Neural progenitor cell (in vitro differentiated cells): ENCODE measurements at regions not wholly inside any gene's neighbourhood (a gene's known extent, or its start where the extent isn't known, plus 50 kb on each side); places are given as distances from the start of the nearest gene placed in this dataset.
A peak's percentile ranks its signal among the peaks of the same experiment; 100 is the strongest.
"Not testable (repeated sequence)": the region's sequence is repeated elsewhere in the genome, so short reads cannot be mapped to it uniquely, and the experiment has no call there.

Source experiments
- DNase-seq: peaks from one replicate; pipeline ENCODE4 v3.0.0-alpha.2; 2016; ENCODE audit warnings: low spot score
- H2AFZ ChIP-seq: fragments of 200-600 bp; sonication (generic); replicated peaks from 2 replicates; pipeline ENCODE4 v1.6.1; 2016; ENCODE audit warnings: antibody characterized with exemption
- H3F3A ChIP-seq: fragments of 200-600 bp; sonication (generic); 2 replicates; pipeline ENCODE4 v1.6.1; 2016; ENCODE audit warnings: antibody characterized with exemption, low read depth
- H3K27ac ChIP-seq: fragments of 200-600 bp; sonication (generic); 2 replicates; pipeline ENCODE4 v1.5.1; 2016; ENCODE audit warnings: mild to moderate bottlenecking
- H3K27me3 ChIP-seq: fragments of 200-600 bp; sonication (generic); 2 replicates; pipeline ENCODE4 v1.6.1; 2016; ENCODE audit warnings: mild to moderate bottlenecking, moderate library complexity
- H3K36me3 ChIP-seq: fragments of 200-600 bp; sonication (generic); 2 replicates; pipeline ENCODE4 v1.5.1; 2016
- H3K4me1 ChIP-seq: fragments of 200-600 bp; sonication (generic); 2 replicates; pipeline ENCODE4 v1.6.1; 2016; ENCODE audit warnings: mixed run types
- H3K4me2 ChIP-seq: fragments of 200-600 bp; sonication (generic); 2 replicates; pipeline ENCODE4 v1.6.1; 2016
- H3K4me3 ChIP-seq: fragments of 200-600 bp; sonication (generic); 2 replicates; pipeline ENCODE4 v1.5.1; 2016
- H3K79me2 ChIP-seq: fragments of 200-600 bp; sonication (generic); 2 replicates; pipeline ENCODE4 v1.6.1; 2016; ENCODE audit warnings: low read depth
- H3K9ac ChIP-seq: fragments of 200-600 bp; sonication (generic); 2 replicates; pipeline ENCODE4 v1.6.1; 2016
- H3K9me3 ChIP-seq: fragments of 200-600 bp; sonication (generic); 2 replicates; pipeline ENCODE4 v1.5.1; 2016; ENCODE audit warnings: low read depth
- H4K20me1 ChIP-seq: fragments of 200-600 bp; sonication (generic); 2 replicates; pipeline ENCODE4 v1.6.1; 2016; ENCODE audit warnings: low read depth
- H3K27ac Mint-ChIP-seq: 3 replicates; pipeline ENCODE4 v1.8.0; 2021; ENCODE audit warnings: mixed read lengths
- H3K27me3 Mint-ChIP-seq: 2 replicates; pipeline ENCODE4 v1.8.0; 2022; ENCODE audit warnings: low read depth, mild to moderate bottlenecking, inconsistent platforms, moderate library complexity, mixed read lengths; ENCODE audit not compliant: insufficient read depth
- H3K36me3 Mint-ChIP-seq: 3 replicates; pipeline ENCODE4 v1.8.0; 2021; ENCODE audit warnings: mixed read lengths
- H3K4me1 Mint-ChIP-seq: 3 replicates; pipeline ENCODE4 v1.8.0; 2021; ENCODE audit warnings: mixed read lengths
- H3K4me3 Mint-ChIP-seq: 3 replicates; pipeline ENCODE4 v1.8.0; 2021; ENCODE audit warnings: mild to moderate bottlenecking, moderate library complexity, mixed read lengths
- H3K9me3 Mint-ChIP-seq: 3 replicates; pipeline ENCODE4 v1.8.0; 2020; ENCODE audit warnings: mixed read lengths
- EZH2 ChIP-seq: fragments of 200-600 bp; sonication (generic); IDR thresholded peaks from 2 replicates; pipeline ENCODE4 v1.6.1; 2017; ENCODE audit warnings: antibody characterized with exemption, mild to moderate bottlenecking, moderate library complexity
- EZH2phosphoT487 ChIP-seq: fragments of 200-600 bp; sonication (generic); IDR thresholded peaks from 2 replicates; pipeline ENCODE4 v1.6.1; 2017; ENCODE audit warnings: antibody characterized with exemption
- TF ChIP-seq, protein P1 (sequence below): fragments of 200-600 bp; sonication (generic); IDR thresholded peaks from 2 replicates; pipeline ENCODE4 v1.5.1; 2017; ENCODE audit warnings: antibody characterized with exemption, mild to moderate bottlenecking

DNA sequence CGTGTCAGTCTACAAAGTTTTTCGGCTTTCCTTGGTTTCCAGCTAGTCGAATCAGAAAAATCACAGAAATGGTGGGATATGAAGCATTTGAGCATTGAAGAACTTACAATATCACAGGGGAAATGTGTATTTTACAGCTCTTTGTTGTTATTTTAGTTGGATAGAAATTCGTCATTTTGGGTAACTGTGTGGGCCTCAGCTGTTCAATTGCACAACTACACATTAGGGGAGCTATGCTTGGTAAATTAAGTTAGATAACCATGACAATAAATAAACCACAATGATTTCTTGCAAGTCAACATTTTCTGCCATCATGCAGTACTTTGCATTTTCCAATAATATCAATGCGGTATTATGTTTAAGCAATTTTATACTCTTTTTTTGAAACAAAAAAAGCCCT is 80.4 kb upstream of the ANK3 start:
- no peak for DNase-seq
- no peak overlapping the region for H3K9ac ChIP-seq
- H2AFZ ChIP-seq: no peak overlapping the region
- H3K9me3 ChIP-seq: no peaks in the 10 kb centered on the region
- TF ChIP-seq, protein P1, sequence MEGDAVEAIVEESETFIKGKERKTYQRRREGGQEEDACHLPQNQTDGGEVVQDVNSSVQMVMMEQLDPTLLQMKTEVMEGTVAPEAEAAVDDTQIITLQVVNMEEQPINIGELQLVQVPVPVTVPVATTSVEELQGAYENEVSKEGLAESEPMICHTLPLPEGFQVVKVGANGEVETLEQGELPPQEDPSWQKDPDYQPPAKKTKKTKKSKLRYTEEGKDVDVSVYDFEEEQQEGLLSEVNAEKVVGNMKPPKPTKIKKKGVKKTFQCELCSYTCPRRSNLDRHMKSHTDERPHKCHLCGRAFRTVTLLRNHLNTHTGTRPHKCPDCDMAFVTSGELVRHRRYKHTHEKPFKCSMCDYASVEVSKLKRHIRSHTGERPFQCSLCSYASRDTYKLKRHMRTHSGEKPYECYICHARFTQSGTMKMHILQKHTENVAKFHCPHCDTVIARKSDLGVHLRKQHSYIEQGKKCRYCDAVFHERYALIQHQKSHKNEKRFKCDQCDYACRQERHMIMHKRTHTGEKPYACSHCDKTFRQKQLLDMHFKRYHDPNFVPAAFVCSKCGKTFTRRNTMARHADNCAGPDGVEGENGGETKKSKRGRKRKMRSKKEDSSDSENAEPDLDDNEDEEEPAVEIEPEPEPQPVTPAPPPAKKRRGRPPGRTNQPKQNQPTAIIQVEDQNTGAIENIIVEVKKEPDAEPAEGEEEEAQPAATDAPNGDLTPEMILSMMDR: no peak
- TF ChIP-seq EZH2 (no peak), EZH2phosphoT487 (no peak)
- Mint-ChIP-seq H3K4me3 (no peak overlapping the region), H3K4me1 (no peaks in the 10 kb centered on the region), H3K27ac (no peak overlapping the region), H3K27me3 (no peaks in the 10 kb centered on the region), H3K9me3 (no peaks in the 10 kb centered on the region), H3K36me3 (no peaks in the 10 kb centered on the region)
- no peaks in the 10 kb centered on the region for H3K79me2 ChIP-seq
- H3K4me2 ChIP-seq: no peak overlapping the region
- no peaks in the 10 kb centered on the region for H3K36me3 ChIP-seq
- H3K27ac ChIP-seq: no peak overlapping the region
- no peaks in the 10 kb centered on the region for H3F3A ChIP-seq
- H4K20me1 ChIP-seq: no peaks in the 10 kb centered on the region
- H3K4me1 ChIP-seq: no peaks in the 10 kb centered on the region
- no peak overlapping the region for H3K4me3 ChIP-seq
- no peaks in the 10 kb centered on the region for H3K27me3 ChIP-seq

- not testable (repeated sequence) for H3K9me3 ChIP-seq, H3K36me3 ChIP-seq, H3K27me3 Mint-ChIP-seq, H3K27ac Mint-ChIP-seq, H3K27ac ChIP-seq, DNase-seq, H2AFZ ChIP-seq, H3K4me1 ChIP-seq, H3K27me3 ChIP-seq, H3K9me3 Mint-ChIP-seq, H3K4me1 Mint-ChIP-seq, H3F3A ChIP-seq, H3K4me3 ChIP-seq, H3K79me2 ChIP-seq, H3K36me3 Mint-ChIP-seq, H3K9ac ChIP-seq, H4K20me1 ChIP-seq, H3K4me3 Mint-ChIP-seq, H3K4me2 ChIP-seq
Observed at GRCh38 chr10:60469147-60469546, 79.5 kb upstream of the ANK3 start.

- H3K27ac Mint-ChIP-seq: no peak overlapping the region
- no peaks in the 10 kb centered on the region for H3K36me3 Mint-ChIP-seq
- TF ChIP-seq, protein P1: no peak
- TF ChIP-seq EZH2phosphoT487 (no peak), EZH2 (no peak)
- Histone ChIP-seq H3K27ac (no peak overlapping the region), H3K27me3 (no peaks in the 10 kb centered on the region), H3K36me3 (no peaks in the 10 kb centered on the region), H3K4me1 (peaks cover 5% of the 10 kb centered on the region), H2AFZ (no peak overlapping the region), H3K4me2 (no peak overlapping the region), H3K9me3 (no peaks in the 10 kb centered on the region), H3K9ac (no peak overlapping the region), H3K4me3 (no peak overlapping the region), H4K20me1 (no peaks in the 10 kb centered on the region), H3K79me2 (no peaks in the 10 kb centered on the region), H3F3A (no peaks in the 10 kb centered on the region)
- DNase-seq: no peak
- H3K4me3 Mint-ChIP-seq: no peak overlapping the region
- H3K27me3 Mint-ChIP-seq: no peaks in the 10 kb centered on the region
- H3K9me3 Mint-ChIP-seq: no peaks in the 10 kb centered on the region
- H3K4me1 Mint-ChIP-seq: no peaks in the 10 kb centered on the region
Observed at GRCh38 chr10:60467202-60467546, 77.5 kb upstream of the ANK3 start.

DNA sequence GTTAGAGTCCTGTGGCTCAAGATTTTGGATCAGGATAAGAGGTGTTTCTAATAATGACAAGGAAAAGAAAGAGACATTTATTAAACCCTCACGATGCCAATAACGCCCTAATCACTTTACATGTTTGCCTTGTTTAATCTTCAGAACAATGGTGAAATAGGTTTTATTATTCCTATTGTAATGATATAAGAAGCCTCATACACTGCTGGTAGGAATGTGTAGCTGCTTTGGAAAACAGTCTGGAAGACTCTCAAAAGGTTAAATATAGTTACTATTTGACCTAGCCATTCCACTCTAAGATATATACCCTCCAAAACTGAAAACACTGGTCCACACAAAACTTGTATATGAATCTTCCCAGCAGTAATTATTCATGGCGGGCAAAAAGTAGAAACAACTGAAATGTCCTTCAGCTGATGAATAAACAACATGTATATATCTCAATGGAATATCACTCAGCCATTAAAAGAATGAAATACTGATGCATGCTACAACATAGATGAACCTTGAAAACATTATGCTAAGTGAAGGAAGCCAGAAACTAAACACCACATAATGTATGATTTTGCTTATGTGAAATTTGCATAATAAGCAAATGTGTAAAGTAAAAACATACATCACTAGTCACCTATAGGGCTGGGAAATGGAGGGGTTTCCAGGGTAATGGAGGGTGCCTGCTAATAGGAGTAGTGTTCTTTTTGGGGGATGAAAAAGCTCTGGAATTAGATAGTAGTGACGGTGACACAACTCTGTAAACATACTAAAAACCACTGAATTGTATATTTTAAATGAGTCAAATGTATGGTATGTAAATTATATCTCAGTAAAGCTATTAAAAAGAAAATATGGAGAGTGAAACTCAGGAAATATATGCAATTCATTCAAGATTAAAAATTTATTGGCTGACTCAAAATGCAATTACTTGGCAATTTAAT is 76.9 kb upstream of the ANK3 start:
- H3K27me3 Mint-ChIP-seq: no peaks in the 10 kb centered on the region

More for the DNA sequence above, 76.9 kb upstream of the ANK3 start:
- Histone ChIP-seq H3K27me3 (no peaks in the 10 kb centered on the region), H3K27ac (no peak overlapping the region), H3K79me2 (no peaks in the 10 kb centered on the region), H3K4me3 (no peak overlapping the region), H4K20me1 (no peaks in the 10 kb centered on the region), H3K9me3 (no peaks in the 10 kb centered on the region), H2AFZ (peak overlapping the region; percentile 60), H3K4me2 (no peak overlapping the region), H3K9ac (no peak overlapping the region), H3K36me3 (no peaks in the 10 kb centered on the region), H3K4me1 (peaks cover 11% of the 10 kb centered on the region), H3F3A (peaks cover 1% of the 10 kb centered on the region)
- Mint-ChIP-seq H3K4me3 (no peak overlapping the region), H3K9me3 (no peaks in the 10 kb centered on the region), H3K4me1 (peaks cover 4% of the 10 kb centered on the region), H3K27ac (no peak overlapping the region), H3K36me3 (no peaks in the 10 kb centered on the region)
- TF ChIP-seq EZH2: no peak
- TF ChIP-seq, protein P1: peak; percentile 9
- DNase-seq: no peak
